LHCN-M2 (cell line): ENCODE measurements at regions not wholly inside any gene's neighbourhood (a gene's known extent, or its start where the extent isn't known, plus 50 kb on each side); places are given as distances from the start of the nearest gene placed in this dataset.
"Not testable (repeated sequence)": the region's sequence is repeated elsewhere in the genome, so short reads cannot be mapped to it uniquely, and the experiment has no call there.

ENCODE experiments used
- DNase-seq: peaks from one replicate; pipeline ENCODE4 v3.0.0-alpha.2; 2012; ENCODE audit warnings: low read depth

DNA sequence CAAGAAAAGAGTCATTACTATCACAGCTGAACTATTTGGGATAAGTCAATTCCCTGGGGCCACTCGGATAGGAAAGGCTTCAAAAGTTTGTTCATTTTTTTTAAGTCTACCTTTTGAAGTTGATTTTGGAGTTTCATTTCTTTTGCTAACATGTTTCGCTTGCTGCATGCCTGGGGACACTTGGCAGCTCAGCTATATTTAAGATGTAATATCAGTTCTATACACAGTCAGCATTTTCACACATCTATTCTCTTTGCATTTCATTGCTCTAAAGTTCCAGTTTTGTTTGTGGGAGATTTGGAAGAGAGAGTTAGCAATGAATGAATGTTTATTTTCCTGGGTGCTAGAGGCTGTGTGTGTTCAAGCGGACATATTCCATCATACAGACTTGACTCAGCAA lies 445.2 kb upstream of the GRAMD2B start:
- DNase-seq: no peak

DNA sequence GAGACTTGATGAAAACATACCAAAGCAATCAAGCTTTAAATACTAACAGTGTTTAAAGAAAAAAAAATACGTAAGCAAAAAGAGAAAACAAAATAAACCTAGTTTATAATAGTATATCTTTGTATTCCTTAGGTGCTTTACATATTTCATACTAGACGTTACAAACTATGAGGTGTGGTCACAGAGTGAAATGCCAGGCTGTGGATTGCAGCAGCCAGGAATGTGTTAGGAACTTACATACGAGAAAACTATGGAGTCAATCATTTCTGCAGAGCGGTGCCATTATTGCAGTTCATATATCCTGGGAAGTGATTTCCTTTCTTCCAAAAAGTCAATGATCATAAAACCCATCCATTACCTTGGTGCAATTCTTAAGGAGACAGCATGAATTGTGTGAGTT lies 443.6 kb upstream of the GRAMD2B start:
- no peak for DNase-seq

GRCh38 chr5:125981016-125981415 lies 442.2 kb upstream of the GRAMD2B start:
- no peak for DNase-seq

DNA sequence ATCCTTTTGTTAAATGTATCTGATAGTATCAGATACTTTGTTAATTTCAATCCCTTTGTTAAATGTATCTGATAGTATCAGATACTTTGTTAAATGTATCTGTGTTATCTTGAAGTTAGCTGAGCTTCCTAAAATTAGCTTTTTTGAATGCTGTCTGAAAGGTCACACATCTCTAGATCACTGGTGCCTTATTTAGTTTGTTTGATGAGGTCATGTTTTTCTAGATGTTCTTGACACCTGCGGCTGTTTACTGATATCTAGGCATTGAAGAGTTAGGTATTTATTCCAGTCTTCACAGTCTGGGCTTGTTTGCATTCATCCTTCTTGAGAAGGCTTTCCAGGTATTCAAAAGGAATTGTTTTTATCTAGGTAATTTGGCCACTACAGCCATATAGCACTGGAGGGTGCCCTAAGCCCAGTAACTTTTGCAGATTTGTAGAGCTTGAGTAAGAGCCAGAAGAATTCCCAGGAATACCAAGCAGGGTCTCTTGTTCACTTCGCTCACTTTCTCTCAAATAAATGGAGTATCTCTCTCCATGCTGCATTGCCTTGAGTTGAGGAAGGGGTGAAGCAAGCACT lies 435.4 kb upstream of the GRAMD2B start:
- DNase-seq: no peak

GRCh38 chr5:125992050-125992449 lies 431.2 kb upstream of the GRAMD2B start:
- no peak for DNase-seq

DNA sequence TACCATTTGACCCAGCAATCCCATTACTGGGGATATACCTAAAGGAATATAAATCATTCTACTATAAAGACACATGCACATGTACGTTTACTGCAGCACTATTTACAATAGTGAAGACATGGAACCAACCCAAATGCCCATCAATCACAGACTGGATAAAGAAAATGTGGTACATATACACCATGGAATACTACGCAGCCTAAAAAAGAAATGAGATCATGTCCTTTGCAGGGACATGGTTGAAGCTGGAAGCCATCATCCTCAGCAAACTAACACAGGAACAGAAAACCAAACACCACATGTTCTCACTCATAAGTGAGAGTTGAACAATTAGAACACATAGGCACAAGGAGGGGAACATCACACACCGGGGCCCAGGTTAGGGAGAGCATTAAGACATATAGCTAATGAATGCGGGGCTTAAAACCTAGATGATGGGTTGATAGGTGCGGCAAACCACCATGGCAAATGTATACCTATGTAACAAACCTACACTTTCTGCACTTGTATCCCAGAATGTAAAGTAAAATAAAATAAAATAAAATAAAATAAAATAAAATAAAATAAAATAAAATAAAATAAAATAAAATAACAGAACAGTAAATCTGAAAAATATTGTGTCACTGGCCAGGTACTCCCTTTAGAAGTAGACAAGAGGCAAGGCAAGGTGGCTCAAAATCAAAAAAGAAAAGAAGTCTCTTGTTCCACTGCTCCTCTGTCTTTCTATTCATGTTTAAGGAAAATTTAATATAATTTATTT lies 423.8 kb upstream of the GRAMD2B start:
- not testable (repeated sequence) for DNase-seq

GRCh38 chr5:126000507-126000906 lies 422.7 kb upstream of the GRAMD2B start:
- no peak for DNase-seq

- DNase-seq: peak; percentile 90
Observed at GRCh38 chr5:126002222-126002897, 420.8 kb upstream of the GRAMD2B start.

GRCh38 chr5:126003309-126003708 lies 419.9 kb upstream of the GRAMD2B start:
- DNase-seq: peak; percentile 71

DNA sequence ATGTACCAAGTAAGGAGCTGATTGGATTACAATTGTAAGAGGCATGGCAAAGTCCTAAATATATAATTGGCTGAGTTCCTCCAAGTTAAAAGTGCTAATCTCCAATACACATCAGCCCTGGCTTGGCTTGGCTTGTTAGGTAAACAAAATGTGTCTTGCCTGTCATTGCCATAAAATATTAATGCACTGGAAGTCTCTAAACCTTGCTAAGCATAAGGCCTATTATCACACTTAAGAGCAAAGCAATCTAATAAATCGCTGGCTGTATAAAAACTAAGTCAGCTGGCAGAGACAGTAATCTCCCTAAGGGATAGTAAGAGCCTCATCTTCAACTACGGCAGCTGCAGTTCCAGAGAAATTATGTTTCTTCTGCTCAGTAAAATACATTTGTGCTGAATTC lies 418.6 kb upstream of the GRAMD2B start:
- peak; percentile 44 for DNase-seq

DNA sequence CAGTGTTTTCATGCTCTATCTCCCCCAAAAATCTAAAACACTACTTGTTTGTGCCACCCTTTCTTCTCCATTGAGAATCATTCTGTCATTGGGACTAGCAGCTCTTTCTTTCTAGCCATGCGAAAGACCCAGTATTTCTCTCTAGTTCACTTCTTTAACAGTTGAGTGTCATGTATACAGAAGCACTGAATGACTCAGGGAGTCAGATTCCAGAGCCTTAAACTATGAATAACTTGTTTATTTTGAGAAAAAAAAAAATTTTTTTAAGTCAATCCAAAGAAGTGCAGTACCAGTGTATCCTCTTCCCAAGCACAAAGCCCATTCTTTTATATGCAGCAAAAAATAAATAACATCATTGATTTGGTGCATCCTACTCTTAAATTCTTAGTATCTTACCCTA lies 415.4 kb upstream of the GRAMD2B start:
- peak; percentile 55 for DNase-seq

- DNase-seq: no peak
Observed at GRCh38 chr5:126009566-126009965, 413.6 kb upstream of the GRAMD2B start.

GRCh38 chr5:126011526-126011925 lies 411.7 kb upstream of the GRAMD2B start:
- DNase-seq: not testable (repeated sequence)

DNA sequence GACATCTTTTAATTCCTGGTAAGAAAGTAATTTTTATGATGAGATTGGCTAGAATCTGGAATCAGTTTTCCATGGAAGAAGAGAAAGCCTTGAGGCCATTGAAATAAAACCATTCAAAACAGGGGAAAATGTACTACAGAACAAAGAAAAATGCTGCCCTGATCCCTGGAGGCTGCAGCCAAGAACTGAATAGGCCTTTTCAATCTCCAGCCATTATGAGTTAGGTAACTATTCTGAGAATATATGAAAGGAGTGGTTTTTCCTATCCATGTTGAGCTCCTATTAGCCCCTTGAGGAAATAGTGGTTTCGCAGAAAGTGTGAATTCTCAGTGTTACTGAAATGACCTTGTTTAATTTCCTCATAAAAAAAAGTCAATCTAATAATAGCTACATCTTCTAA lies 408.5 kb upstream of the GRAMD2B start:
- no peak for DNase-seq

DNA sequence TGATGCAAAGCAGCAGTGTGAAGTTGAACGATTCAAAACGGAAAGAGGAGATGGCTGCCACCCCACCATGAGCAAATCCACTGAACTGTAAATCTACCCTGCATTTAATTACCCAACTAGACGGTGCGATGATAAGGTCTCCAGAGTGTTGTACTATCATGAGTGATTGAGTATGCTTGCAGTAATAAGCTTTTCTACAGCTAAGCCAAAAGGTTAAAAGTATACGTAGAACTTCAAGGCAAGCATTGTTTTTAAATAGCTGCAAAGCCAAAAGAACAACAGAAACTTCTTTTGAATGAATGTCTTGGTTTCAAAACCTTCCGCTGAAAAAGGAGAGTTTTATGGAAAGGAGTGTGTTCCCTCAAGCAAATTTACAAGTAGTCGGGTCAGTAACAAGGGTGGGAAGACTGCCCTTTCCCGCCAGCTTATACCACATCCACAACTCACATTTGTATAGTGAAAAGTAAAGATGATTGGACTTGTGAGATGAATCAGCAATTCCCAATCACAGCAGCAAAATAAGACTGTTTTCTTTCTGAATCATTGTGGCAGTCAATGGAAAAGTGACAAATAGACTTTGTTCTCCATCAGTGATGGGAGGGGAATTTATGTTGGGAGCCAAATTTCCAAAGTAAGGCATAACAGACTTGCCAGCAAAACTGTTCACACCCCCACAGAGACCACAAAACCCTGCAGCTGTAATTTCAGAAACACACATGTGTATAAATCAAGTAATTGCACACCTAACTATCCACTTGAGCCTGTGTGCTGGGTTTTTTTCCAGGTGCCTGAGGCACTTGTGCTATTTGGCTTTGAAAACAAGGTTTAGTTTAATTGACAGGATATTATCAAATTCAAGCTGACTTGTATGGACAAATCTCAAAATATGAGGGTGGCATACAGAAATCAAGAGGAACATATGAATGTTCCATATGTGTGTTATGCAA lies 407.7 kb upstream of the GRAMD2B start:
- DNase-seq: peak; percentile 58

- no peak for DNase-seq
Observed at GRCh38 chr5:126016256-126016655, 407.0 kb upstream of the GRAMD2B start.

DNA sequence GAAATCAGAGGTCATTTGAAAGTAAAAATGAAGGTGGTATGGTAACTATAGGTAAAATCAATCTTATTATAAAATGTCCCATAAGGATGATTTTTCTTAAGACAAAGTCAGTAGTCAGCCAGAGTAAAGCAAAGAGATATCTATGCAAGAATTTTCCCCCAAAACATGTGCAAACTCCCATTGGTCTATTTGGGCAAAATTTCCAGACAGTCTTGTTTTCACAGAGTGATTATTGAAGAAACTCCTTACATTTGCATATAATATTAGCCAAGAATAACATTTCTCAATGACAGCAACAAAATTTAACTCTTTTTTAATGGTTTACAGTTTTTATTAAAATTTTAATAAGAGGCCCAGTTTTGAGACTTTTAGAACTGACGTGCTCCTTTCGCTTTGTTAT lies 406.1 kb upstream of the GRAMD2B start:
- no peak for DNase-seq

- no peak for DNase-seq
Observed at GRCh38 chr5:126020770-126021169, 402.4 kb upstream of the GRAMD2B start.

- peak; percentile 56 for DNase-seq
Observed at GRCh38 chr5:126023994-126024441, 399.2 kb upstream of the GRAMD2B start.

GRCh38 chr5:126027149-126027548 lies 396.1 kb upstream of the GRAMD2B start:
- DNase-seq: no peak

GRCh38 chr5:126027652-126028051 lies 395.6 kb upstream of the GRAMD2B start:
- no peak for DNase-seq

- no peak for DNase-seq
Observed at GRCh38 chr5:126028336-126028735, 394.9 kb upstream of the GRAMD2B start.
